T-helper 2 cell treated with Interferon-gamma antibody and Interleukin-4, amounts not matched to agents 100 ng/mL and 5 ng/mL, for 36 hours (primary cell): ENCODE measurements at regions not wholly inside any gene's neighbourhood (a gene's known extent, or its start where the extent isn't known, plus 50 kb on each side); places are given as distances from the start of the nearest gene placed in this dataset.

Experiments
- intact Hi-C: fragments of 100-400 bp; cut with micrococcal nuclease; formaldehyde crosslinking; loops from one replicate; pipeline ENCODE4 v1.15.1; 2023

DNA sequence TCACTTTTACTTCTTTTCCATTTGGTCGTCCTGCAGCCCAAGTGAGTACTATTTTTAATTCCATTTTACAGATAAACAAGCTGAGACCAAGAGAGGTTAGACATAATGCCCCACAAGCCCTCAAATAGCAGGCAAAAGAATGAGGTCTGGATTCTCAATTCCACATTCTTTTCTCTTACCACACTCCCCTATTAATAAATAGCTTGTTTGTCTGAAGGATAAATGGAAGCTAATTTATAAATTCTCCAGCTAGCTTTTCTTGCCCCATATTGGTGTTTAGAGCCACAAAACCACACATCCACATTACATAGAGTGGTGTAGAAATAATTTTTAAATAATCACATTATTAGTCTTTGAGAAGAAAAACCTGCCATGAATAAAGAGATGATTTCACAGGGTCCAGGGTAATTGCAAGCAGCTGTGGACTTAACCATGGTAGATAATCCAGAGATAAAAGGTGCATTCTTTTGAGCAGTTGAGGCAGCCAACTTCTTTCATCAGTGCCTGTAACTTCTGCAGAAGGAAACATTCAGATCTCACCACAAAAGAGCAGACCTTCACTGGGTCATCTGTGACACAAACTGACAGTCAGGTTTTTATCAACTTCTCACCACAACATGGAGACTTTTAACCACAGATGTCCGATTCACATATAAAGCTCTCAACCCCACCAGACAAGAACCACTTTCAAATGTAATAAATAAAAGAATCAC is 313.4 kb upstream of the STT3B start:
- intact Hi-C loops = loop anchor here (10.0 kb wide), 2 partner anchors 416 to 546 kb away; no protein-coding TSS in a partner anchor

GRCh38 chr3:31220431-31220830 is 312.3 kb upstream of the STT3B start:
- intact Hi-C loops = no loop called here

GRCh38 chr3:31223278-31223677 is 309.4 kb upstream of the STT3B start:
- intact Hi-C loops = no loop called here

- intact Hi-C loops = loop anchor here (5.0 kb wide), 2 partner anchors 62 to 307 kb away; partner anchors contain the start of gene STT3B
Observed at GRCh38 chr3:31224936-31225335, 307.8 kb upstream of the STT3B start.

GRCh38 chr3:31225923-31226322 is 306.8 kb upstream of the STT3B start:
- intact Hi-C loops = loop anchor here (1.0 to 5.0 kb wide), 3 partner anchors 12 to 306 kb away; partner anchors contain the start of gene STT3B

GRCh38 chr3:31226346-31226745 is 306.4 kb upstream of the STT3B start:
- intact Hi-C loops = loop anchor here (1.0 to 5.0 kb wide), 3 partner anchors 12 to 306 kb away; partner anchors contain the start of gene STT3B

DNA sequence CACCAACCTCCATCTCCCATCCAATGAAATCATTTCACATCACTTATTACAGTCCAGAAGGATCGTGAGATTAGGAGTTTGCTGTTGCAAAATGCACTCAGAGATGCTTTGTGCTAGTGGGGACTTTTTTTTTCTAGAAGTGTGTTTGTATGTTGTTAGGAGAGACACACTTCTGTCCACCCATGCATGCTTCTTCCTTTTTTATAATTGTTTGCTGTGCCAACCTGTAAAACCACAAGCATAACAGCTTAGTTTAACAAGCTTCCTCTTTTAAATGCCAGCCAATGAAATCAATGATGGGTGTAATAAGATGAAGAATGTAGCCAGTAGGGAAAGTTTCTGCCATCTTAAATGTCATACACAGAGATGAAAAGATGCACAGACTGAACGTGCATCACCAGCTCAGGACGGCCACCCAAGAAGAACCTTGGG is 305.6 kb upstream of the STT3B start:
- intact Hi-C loops = loop anchor here (5.0 kb wide), 2 partner anchors 60 to 305 kb away; partner anchors contain the start of gene STT3B

- intact Hi-C loops = loop anchor here (1.0 to 2.0 kb wide), 2 partner anchors 16 to 20 kb away; no protein-coding TSS in a partner anchor
Observed at GRCh38 chr3:31230425-31231223, 302.1 kb upstream of the STT3B start.

DNA sequence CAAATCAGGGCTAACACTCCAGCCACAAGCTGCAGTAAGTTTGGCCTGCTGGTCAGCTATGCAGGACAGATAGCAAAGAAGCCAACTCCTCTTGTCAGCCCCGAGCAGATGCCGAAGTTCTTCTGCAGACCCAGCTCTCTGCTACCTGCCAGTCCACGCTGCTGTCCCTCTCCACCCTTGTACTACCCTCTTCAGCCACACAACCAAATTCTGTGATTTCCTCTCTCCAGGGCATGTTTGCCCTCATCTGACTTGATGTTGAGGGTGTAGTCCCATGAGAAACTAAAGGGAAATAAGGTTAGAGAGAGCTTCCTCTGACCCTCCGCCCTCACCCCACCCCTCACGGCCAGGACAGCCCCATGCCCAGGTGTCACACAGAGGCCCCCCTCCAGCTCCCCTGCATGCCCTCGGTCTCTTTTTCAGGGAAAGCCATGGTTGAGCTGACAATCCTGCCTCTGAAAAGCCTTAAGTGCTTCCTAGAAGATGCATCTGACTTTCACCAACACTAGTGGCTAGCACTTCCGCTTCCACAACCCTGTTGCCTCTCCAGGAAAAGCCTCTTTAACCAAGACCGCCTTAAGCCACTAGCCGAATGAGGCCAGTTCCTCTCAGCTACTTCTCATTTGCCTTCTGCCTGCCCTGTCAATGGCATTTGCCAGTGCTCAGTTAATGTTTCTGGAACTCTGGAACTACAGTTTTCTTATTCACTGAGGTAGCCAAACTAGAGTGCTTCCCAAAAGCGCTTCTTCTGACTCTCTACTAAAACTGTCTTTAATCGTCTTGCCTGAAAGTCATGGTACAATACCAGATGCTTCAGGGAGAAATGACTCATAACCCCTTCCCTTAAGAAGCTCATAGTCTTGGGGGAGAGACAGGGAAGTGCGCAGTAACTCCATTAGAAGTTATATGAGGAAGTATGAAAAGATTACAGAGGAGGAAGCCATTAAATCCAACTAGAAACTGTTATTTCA is 300.4 kb upstream of the STT3B start:
- intact Hi-C loops = no loop called here

DNA sequence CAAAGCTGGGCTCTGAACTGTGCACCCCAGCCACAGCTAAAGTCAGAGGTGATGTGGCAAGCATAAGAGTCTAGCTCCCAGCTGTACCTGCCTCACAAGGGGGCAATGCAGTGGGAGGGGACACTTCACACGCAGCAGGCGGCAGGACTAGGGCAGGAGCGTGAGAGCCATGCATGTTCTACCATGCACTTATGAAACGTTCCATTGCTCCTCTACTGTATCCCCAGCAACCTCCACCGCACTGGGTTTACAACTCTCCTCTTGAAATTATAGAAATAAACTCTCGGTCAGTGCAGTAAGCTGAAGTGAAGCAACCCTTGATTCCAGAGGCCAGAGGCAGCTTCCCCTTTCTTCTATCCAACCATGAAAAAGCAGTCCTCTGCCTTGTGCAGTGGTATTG is 298.6 kb upstream of the STT3B start:
- intact Hi-C loops = no loop called here

- intact Hi-C loops = no loop called here
Observed at GRCh38 chr3:31235062-31235700, 297.5 kb upstream of the STT3B start.

DNA sequence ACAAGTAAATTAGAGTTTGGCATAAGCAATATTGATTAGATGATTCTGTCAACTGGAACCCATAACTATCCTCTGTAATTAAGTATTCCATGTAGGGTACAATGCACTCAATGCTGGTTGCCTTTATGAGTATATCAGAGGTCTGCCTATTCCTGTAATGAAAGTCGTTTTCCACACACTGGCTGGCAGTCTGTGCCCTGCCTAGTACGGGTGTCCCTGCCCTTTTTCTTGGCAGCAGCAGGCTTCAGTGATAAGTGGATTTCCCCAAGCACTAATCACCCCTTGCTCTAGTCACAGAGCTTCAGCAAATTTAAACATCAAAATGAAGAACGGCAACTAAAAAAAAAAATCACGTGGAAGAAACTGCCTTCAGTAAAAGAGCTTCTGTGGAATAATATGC is 294.8 kb upstream of the STT3B start:
- intact Hi-C loops = no loop called here

GRCh38 chr3:31240013-31240412 is 292.7 kb upstream of the STT3B start:
- intact Hi-C loops = no loop called here

GRCh38 chr3:31240466-31240865 is 292.3 kb upstream of the STT3B start:
- intact Hi-C loops = no loop called here

GRCh38 chr3:31240874-31241273 is 291.9 kb upstream of the STT3B start:
- intact Hi-C loops = no loop called here

GRCh38 chr3:31241533-31241932 is 291.2 kb upstream of the STT3B start:
- intact Hi-C loops = no loop called here

GRCh38 chr3:31242026-31242960 is 290.4 kb upstream of the STT3B start:
- intact Hi-C loops = no loop called here

GRCh38 chr3:31244929-31245817 is 287.6 kb upstream of the STT3B start:
- intact Hi-C loops = no loop called here
